HEK293T (cell line): ENCODE measurements at regions not wholly inside any gene's neighbourhood (a gene's known extent, or its start where the extent isn't known, plus 50 kb on each side); places are given as distances from the start of the nearest gene placed in this dataset.

Experiments
- ARNT ChIP-seq: fragments of 450-650 bp; IDR thresholded peaks from 2 replicates; pipeline ENCODE4 v1.6.1; 2017; ENCODE audit warnings: mild to moderate bottlenecking
- BHLHE40 ChIP-seq: fragments of 450-650 bp; IDR thresholded peaks from 2 replicates; pipeline ENCODE4 v1.6.1; 2016; ENCODE audit warnings: mild to moderate bottlenecking, moderate library complexity, borderline replicate concordance
- ELF4 ChIP-seq: fragments of 450-650 bp; IDR thresholded peaks from 2 replicates; pipeline ENCODE4 v1.6.1; 2017; ENCODE audit warnings: antibody characterized with exemption
- FOXA1 ChIP-seq: fragments of 450-650 bp; IDR thresholded peaks from 2 replicates; pipeline ENCODE4 v1.6.1; 2016; ENCODE audit warnings: mild to moderate bottlenecking
- FOXK2 ChIP-seq: fragments of 450-650 bp; IDR thresholded peaks from 2 replicates; pipeline ENCODE4 v1.6.1; 2016; ENCODE audit warnings: mild to moderate bottlenecking
- FOXM1 ChIP-seq: fragments of 450-650 bp; IDR thresholded peaks from 2 replicates; pipeline ENCODE4 v1.6.1; 2017; ENCODE audit warnings: mild to moderate bottlenecking, borderline replicate concordance
- HDGF ChIP-seq: fragments of 450-650 bp; IDR thresholded peaks from 2 replicates; pipeline ENCODE4 v1.6.1; 2017; ENCODE audit warnings: antibody characterized with exemption, borderline replicate concordance
- L3MBTL2 ChIP-seq: fragments of 450-650 bp; conservative IDR thresholded peaks from 2 replicates; pipeline ENCODE4 v1.6.1; 2016; ENCODE audit warnings: mild to moderate bottlenecking
- NFRKB ChIP-seq: fragments of 450-650 bp; IDR thresholded peaks from 2 replicates; pipeline ENCODE4 v1.6.1; 2016; ENCODE audit warnings: mild to moderate bottlenecking, moderate library complexity
- SP1 ChIP-seq: fragments of 450-650 bp; IDR thresholded peaks from 2 replicates; pipeline ENCODE4 v1.6.1; 2017
- SUZ12 ChIP-seq: fragments of 450-650 bp; IDR thresholded peaks from 2 replicates; pipeline ENCODE4 v1.6.1; 2016; ENCODE audit warnings: mild to moderate bottlenecking
- ZNF384 ChIP-seq: fragments of 450-650 bp; IDR thresholded peaks from 2 replicates; pipeline ENCODE4 v1.6.1; 2016

DNA sequence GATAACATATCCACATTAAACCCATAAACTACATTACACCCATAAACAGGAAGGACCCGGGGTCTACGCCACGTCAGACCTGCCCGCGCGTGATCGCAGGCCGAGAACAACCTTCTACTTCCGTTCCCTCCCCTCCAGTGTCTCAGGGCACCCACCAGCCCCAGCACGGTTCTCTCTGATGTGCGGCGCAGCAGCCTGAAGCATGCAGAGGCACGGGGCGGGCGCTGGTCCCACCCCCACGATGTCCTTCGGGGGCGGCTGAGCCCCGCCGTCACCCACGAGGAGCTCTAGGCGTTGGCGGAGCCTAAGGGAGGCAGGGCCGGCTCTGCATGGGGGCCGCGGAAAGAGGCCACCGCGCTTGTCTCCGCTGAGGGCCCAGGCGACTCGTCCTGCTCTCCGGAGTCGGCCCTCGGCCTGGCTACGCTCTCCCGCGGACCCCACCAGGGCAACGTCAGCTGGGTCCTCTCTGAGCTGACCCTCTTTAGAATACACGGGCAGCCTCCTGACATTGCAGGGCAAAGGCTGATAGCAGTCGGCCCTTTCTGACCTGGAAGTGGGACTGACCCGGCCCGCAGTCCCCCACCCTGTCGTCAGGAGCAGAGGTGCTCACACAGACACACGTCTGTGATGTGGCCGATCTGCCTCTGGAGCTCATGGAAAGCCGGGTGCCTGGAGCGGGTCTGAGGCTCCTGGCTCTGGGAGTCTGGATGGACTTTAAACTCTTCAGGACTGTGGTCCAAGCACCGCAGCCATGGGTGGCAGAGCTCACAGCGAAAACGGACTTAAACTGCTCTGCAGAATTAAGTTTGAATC, 65.6 kb upstream of the ADGRA1 start:
- TF ChIP-seq NFRKB: no peak
- no peak for TF ChIP-seq FOXA1
- no peak for TF ChIP-seq SUZ12
- TF ChIP-seq FOXM1: no peak
- no peak for TF ChIP-seq ARNT
- TF ChIP-seq BHLHE40: no peak
- TF ChIP-seq L3MBTL2: no peak
- TF ChIP-seq FOXK2: no peak
- no peak for TF ChIP-seq ELF4
- TF ChIP-seq HDGF: no peak
- no peak for TF ChIP-seq ZNF384
- no peak for TF ChIP-seq SP1
